HG03378 (cell line): ENCODE measurements at regions not wholly inside any gene's neighbourhood (a gene's known extent, or its start where the extent isn't known, plus 50 kb on each side); places are given as distances from the start of the nearest gene placed in this dataset.

Experiments used
- ATAC-seq: cut with Tn5 transposase; IDR thresholded peaks from one replicate; pipeline ENCODE4 v1.9.1; 2021; ENCODE audit warnings: mild to moderate bottlenecking, moderate library complexity; ENCODE audit not compliant: unreplicated experiment

GRCh38 chr15:94889153-94889552, 657.8 kb downstream of the MCTP2 start:
- no peak for ATAC-seq

DNA sequence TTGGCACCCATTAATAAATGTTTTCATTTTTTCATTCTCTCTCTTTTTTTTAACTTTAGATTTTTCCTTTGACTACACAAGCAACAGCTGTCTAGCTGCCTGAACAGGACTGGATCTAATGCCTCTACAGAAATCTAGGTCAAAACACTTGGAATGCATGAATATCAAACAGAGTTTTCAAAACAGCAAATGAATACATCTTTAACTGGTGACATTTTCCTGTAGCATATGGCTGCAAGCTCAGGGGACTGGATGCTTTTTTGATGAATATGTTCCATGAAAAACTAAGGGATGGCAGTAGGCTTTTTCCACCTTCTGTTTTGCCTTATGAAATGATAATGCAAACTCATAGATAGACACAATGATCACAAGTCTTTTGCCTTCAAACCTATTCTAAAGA, 661.7 kb downstream of the MCTP2 start:
- ATAC-seq: no peak

DNA sequence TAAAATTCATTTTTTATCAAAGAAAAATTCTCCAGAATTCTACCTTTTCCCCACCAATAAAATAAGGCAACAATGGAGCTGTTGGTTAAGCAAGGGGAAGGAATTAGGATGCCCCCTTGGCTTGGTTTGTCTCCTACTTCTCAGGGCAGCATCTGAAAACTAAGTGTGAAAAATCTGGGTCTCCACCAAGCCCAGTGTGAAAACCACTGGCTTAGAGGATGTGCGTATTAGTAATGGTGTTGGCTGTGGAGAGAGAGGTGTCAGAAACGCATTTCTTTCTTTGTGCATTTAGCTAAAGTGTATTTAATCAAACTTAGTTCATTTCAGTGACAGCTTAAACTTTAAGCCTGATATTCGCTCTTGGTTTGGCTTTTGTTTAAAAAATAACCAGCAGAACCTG, 662.7 kb downstream of the MCTP2 start:
- no peak for ATAC-seq

DNA sequence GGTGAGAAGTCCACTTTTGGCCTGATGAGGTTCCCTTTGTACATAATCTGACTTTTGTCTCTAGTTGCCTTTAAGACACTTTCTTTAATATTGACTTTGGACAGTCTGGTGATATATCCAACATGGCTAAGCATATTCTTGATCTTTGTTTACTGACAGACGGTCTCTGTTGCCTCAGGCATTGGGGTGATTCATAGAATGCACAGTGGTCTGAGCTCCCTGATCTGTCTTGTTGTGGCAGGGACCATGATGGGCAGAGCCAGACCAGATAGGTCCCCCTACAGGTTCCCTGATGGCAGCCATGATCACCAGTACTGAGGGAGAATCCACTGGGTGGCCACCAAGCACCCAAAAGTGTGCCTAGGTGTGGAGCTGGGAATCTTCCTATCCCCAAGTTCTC, 678.1 kb downstream of the MCTP2 start:
- no peak for ATAC-seq

GRCh38 chr15:94910166-94910565, 678.8 kb downstream of the MCTP2 start:
- no peak for ATAC-seq

- no peak for ATAC-seq
Observed at GRCh38 chr15:94912760-94913159, 681.4 kb downstream of the MCTP2 start.

GRCh38 chr15:94917068-94917467, 685.7 kb downstream of the MCTP2 start:
- no peak for ATAC-seq

- no peak for ATAC-seq
Observed at GRCh38 chr15:94921936-94922335, 690.6 kb downstream of the MCTP2 start.

DNA sequence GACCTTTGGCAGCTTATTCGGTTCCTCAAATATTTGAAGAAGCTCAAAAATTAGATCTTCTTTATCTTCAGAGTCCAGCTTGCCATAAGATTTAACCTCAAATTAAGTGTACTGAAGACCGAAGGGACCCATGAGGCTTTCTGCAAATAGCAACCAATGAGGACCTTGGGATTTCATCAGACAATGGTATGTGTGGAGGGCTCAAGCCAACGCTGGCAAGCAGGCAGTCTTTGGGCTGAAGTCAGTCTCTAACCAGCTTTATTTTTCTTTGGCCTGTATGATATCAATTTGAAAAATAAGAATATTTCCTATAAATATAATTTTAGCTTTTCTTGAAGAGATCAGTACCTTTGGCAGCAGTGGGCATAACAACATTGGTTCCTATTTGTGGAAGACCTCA, 692.7 kb downstream of the MCTP2 start:
- ATAC-seq: no peak

- ATAC-seq: no peak
Observed at GRCh38 chr15:94924971-94925598, 693.7 kb downstream of the MCTP2 start.

DNA sequence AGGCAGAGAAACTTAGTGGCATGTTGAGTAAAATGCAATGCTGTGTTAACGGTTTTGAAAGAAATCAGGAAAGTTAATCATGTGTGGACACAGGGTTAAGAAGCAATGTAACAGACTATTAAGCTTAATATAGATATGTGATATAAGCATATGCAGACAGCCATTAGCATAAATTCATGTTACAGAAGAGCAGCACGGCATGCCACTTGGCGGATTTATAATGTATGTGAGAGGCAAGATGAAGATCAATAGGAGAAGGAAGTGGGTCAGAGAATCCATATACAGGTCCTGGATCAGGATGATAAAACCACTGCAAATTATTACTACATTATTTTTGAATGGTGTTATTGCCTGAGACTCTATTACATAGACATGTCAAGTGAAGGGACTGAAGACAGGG, 694.3 kb downstream of the MCTP2 start:
- no peak for ATAC-seq

- ATAC-seq: no peak
Observed at GRCh38 chr15:94927003-94927402, 695.6 kb downstream of the MCTP2 start.

- ATAC-seq: no peak
Observed at GRCh38 chr15:94929282-94929681, 697.9 kb downstream of the MCTP2 start.

- no peak for ATAC-seq
Observed at GRCh38 chr15:94930441-94930840, 699.1 kb downstream of the MCTP2 start.

DNA sequence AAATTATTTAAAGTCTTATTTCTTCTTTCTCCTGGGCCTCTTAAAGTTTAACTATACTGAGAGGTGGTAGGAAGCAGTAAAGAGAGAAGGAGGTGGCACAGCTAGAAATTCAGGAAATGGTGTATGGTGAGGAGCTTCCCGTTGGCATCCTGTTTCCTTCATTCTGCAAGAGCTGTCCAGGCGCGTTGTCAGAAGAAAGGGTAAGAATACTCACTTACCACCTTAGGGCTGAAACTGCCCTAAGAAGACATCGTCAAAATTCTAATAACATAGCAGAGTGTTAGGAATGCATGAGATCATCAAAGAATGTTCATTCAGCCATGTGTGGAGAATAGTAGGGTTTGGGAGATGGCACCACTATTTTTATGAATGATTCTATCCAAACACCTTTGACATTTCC, 699.6 kb downstream of the MCTP2 start:
- ATAC-seq: no peak

GRCh38 chr15:94934440-94934839, 703.1 kb downstream of the MCTP2 start:
- no peak for ATAC-seq

GRCh38 chr15:94937242-94937641, 705.9 kb downstream of the MCTP2 start:
- ATAC-seq: no peak

- no peak for ATAC-seq
Observed at GRCh38 chr15:94943888-94944287, 712.5 kb downstream of the MCTP2 start.

DNA sequence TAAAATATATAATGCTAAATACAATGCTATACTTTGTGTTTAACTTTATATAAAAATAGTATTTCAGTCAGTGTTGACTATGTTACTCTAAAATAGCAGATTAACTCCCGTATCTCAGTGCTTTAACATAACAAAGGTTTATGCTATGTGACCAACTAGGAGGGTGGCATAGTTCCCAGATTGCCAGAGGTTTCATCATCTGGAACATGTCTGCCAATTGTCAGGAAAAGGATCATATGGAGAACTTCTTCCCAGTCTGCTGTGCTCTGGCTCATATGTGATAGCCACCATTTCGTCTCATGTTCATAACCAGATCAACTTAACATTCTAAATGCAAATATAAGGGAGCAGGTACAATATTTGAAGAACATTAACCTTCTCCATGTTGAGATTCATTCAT, 720.2 kb downstream of the MCTP2 start:
- no peak for ATAC-seq

GRCh38 chr15:94963953-94964352, 732.6 kb downstream of the MCTP2 start:
- ATAC-seq: no peak

DNA sequence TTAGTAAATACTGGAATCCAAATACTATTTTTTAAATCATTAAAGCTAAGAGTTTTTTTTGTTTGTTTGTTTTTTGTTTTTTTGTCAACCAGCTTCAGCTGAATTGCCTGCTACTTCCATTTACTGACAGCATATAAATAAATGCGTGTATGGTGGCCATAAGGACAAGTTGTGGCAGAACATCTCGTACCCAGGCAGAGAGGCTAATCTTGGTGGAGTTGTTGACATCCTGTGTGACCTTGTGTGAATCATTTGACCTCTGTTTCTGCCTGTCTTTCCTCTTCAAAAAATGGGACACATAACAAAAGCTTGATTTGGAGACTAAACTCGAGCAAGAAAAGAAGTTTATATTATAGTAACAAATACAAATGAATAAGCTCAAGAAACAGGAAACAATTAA, 734.2 kb downstream of the MCTP2 start:
- ATAC-seq: no peak

GRCh38 chr15:94968133-94968532, 736.8 kb downstream of the MCTP2 start:
- ATAC-seq: no peak

- no peak for ATAC-seq
Observed at GRCh38 chr15:94970096-94970495, 738.7 kb downstream of the MCTP2 start.
